GM19328 (cell line): ENCODE measurements at regions not wholly inside any gene's neighbourhood (a gene's known extent, or its start where the extent isn't known, plus 50 kb on each side); places are given as distances from the start of the nearest gene placed in this dataset.

Experiments
- ATAC-seq: cut with Tn5 transposase; IDR thresholded peaks from one replicate; pipeline ENCODE4 v1.9.1; 2021; ENCODE audit warnings: mild to moderate bottlenecking, moderate library complexity; ENCODE audit not compliant: unreplicated experiment

GRCh38 chr17:72360386-72360940 lies 239.6 kb downstream of the SOX9 start:
- no peak for ATAC-seq

GRCh38 chr17:72361892-72362291 lies 241.1 kb downstream of the SOX9 start:
- ATAC-seq: no peak

- ATAC-seq: no peak
These were observed 241.7 kb downstream of the SOX9 start for GRCh38 chr17:72362376-72363088.

- ATAC-seq: no peak
These were observed 242.3 kb downstream of the SOX9 start for GRCh38 chr17:72363089-72363610.

- ATAC-seq: no peak
These were observed 245.1 kb downstream of the SOX9 start for GRCh38 chr17:72365857-72366414.

- ATAC-seq: no peak
These were observed 245.8 kb downstream of the SOX9 start for GRCh38 chr17:72366626-72367025.

GRCh38 chr17:72368191-72368590 lies 247.4 kb downstream of the SOX9 start:
- ATAC-seq: no peak

GRCh38 chr17:72369366-72369765 lies 248.5 kb downstream of the SOX9 start:
- ATAC-seq: no peak

- ATAC-seq: no peak
These were observed 250.0 kb downstream of the SOX9 start for GRCh38 chr17:72370819-72371218.

GRCh38 chr17:72372185-72372584 lies 251.4 kb downstream of the SOX9 start:
- ATAC-seq: no peak

GRCh38 chr17:72373910-72374741 lies 253.3 kb downstream of the SOX9 start:
- no peak for ATAC-seq

GRCh38 chr17:72376526-72377345 lies 255.9 kb downstream of the SOX9 start:
- ATAC-seq: no peak

GRCh38 chr17:72378414-72379390 lies 257.9 kb downstream of the SOX9 start:
- ATAC-seq: no peak

- ATAC-seq: no peak
These were observed 258.7 kb downstream of the SOX9 start for GRCh38 chr17:72379516-72379915.

- no peak for ATAC-seq
These were observed 259.3 kb downstream of the SOX9 start for GRCh38 chr17:72380120-72380519.

- ATAC-seq: no peak
These were observed 259.9 kb downstream of the SOX9 start for GRCh38 chr17:72380737-72381136.

- ATAC-seq: no peak
These were observed 261.0 kb downstream of the SOX9 start for GRCh38 chr17:72381597-72382397.

- no peak for ATAC-seq
These were observed 262.3 kb downstream of the SOX9 start for GRCh38 chr17:72382971-72383722.
